RWPE2 (cell line): ENCODE measurements at regions not wholly inside any gene's neighbourhood (a gene's known extent, or its start where the extent isn't known, plus 50 kb on each side); places are given as distances from the start of the nearest gene placed in this dataset.
A peak's percentile ranks its signal among the peaks of the same experiment; 100 is the strongest.

Source experiments
- ATAC-seq: fragments of 200-7000 bp; cut with Tn5 transposase; 3 replicates; pipeline ENCODE4 v1.9.1; 2021; ENCODE audit warnings: low read depth
- DNase-seq: peaks from one replicate; pipeline ENCODE4 v3.0.0-alpha.2; 2020; ENCODE audit warnings: low spot score
- H3K27ac ChIP-seq: fragments of 450-650 bp; 2 replicates; pipeline ENCODE4 v1.5.1; 2017; ENCODE audit warnings: mild to moderate bottlenecking; ENCODE audit not compliant: poor library complexity, severe bottlenecking
- H3K27me3 ChIP-seq: fragments of 250-450 bp; sonication (Bioruptor Pico); 2 replicates; pipeline ENCODE4 v1.5.1; 2021; ENCODE audit warnings: mild to moderate bottlenecking, moderate library complexity; ENCODE audit not compliant: insufficient read depth, poor library complexity, severe bottlenecking
- H3K36me3 ChIP-seq: fragments of 250-450 bp; sonication (Bioruptor Pico); 2 replicates; pipeline ENCODE4 v1.5.1; 2020; ENCODE audit warnings: low read depth, mild to moderate bottlenecking, moderate library complexity
- H3K4me1 ChIP-seq: fragments of 250-450 bp; sonication (Bioruptor Pico); 2 replicates; pipeline ENCODE4 v1.5.1; 2021; ENCODE audit warnings: mild to moderate bottlenecking, moderate library complexity; ENCODE audit not compliant: insufficient read depth, poor library complexity, severe bottlenecking
- H3K4me3 ChIP-seq: fragments of 250-450 bp; sonication (Bioruptor Pico); 2 replicates; pipeline ENCODE4 v1.5.1; 2021; ENCODE audit warnings: mild to moderate bottlenecking, moderate library complexity; ENCODE audit not compliant: severe bottlenecking
- H3K9me3 ChIP-seq: fragments of 250-450 bp; sonication (Bioruptor Pico); 2 replicates; pipeline ENCODE4 v1.5.1; 2021; ENCODE audit warnings: mild to moderate bottlenecking, moderate library complexity; ENCODE audit not compliant: severe bottlenecking
- CTCF ChIP-seq: fragments of 450-650 bp; IDR thresholded peaks from one replicate; pipeline ENCODE4 v1.5.1; 2017; ENCODE audit warnings: mild to moderate bottlenecking, moderate library complexity; ENCODE audit not compliant: poor library complexity, severe bottlenecking

- ATAC-seq, result no peak
- Histone ChIP-seq H3K27me3 (no peaks in the 10 kb centered on the region), H3K4me1 (peaks cover 20% of the 10 kb centered on the region), H3K36me3 (no peaks in the 10 kb centered on the region), H3K4me3 (no peak overlapping the region), H3K9me3 (no peaks in the 10 kb centered on the region), H3K27ac (peak overlapping the region; percentile 72)
- no peak for DNase-seq
- TF ChIP-seq CTCF, result no peak
These were observed 92.6 kb upstream of the MBL2 start for GRCh38 chr10:52865213-52865612.

GRCh38 chr10:52864201-52865106, 91.9 kb upstream of the MBL2 start:
- H3K4me3 ChIP-seq, result no peak overlapping the region
- peak overlapping the region; percentile 72 for H3K27ac ChIP-seq
- peak; percentile 100 for ATAC-seq
- peaks cover 20% of the 10 kb centered on the region for H3K4me1 ChIP-seq
- no peak for TF ChIP-seq CTCF
- no peaks in the 10 kb centered on the region for H3K27me3 ChIP-seq
- H3K9me3 ChIP-seq, result no peaks in the 10 kb centered on the region
- DNase-seq, result peak; percentile 97
- H3K36me3 ChIP-seq, result no peaks in the 10 kb centered on the region

GRCh38 chr10:52858722-52859121, 86.1 kb upstream of the MBL2 start:
- Histone ChIP-seq H3K4me3 (no peak overlapping the region), H3K27ac (no peak overlapping the region)
- no peak for ATAC-seq

GRCh38 chr10:52855546-52856325, 83.2 kb upstream of the MBL2 start:
- no peak for ATAC-seq
- no peak overlapping the region for H3K4me3 ChIP-seq
- H3K27me3 ChIP-seq, result no peaks in the 10 kb centered on the region
- no peak for DNase-seq
- no peak for TF ChIP-seq CTCF
- H3K4me1 ChIP-seq, result no peaks in the 10 kb centered on the region
- no peak overlapping the region for H3K27ac ChIP-seq
- no peaks in the 10 kb centered on the region for H3K36me3 ChIP-seq
- H3K9me3 ChIP-seq, result no peaks in the 10 kb centered on the region

More at GRCh38 chr10:52858722-52859121, 86.1 kb upstream of the MBL2 start:
- H3K27me3 ChIP-seq, result no peaks in the 10 kb centered on the region
- DNase-seq, result no peak
- H3K36me3 ChIP-seq, result no peaks in the 10 kb centered on the region
- H3K4me1 ChIP-seq, result peaks cover 7% of the 10 kb centered on the region
- no peaks in the 10 kb centered on the region for H3K9me3 ChIP-seq
- no peak for TF ChIP-seq CTCF
